Upper lobe of left lung (tissue), 6 donors: ENCODE measurements at regions not wholly inside any gene's neighbourhood (a gene's known extent, or its start where the extent isn't known, plus 50 kb on each side); places are given as distances from the start of the nearest gene placed in this dataset.

Experiments used
- ATAC-seq, 2 donors: fragments of 200-7000 bp; cut with Tn5 transposase; one replicate each; pipeline ENCODE4 v1.9.1; 2022; ENCODE audit warnings: mild to moderate bottlenecking in 2 of 2, moderate library complexity in 2 of 2; ENCODE audit not compliant: low FRiP score in 2 of 2
- DNase-seq, 2 donors: peaks; one replicate each; pipeline ENCODE4 v3.0.0-alpha.2; 2019 to 2020
- H3K27ac ChIP-seq, 4 donors: fragments of 200-600 bp; sonication (generic); one replicate each; pipeline ENCODE4 v1.5.1; 2016 to 2019
- H3K27me3 ChIP-seq, 4 donors: fragments of 200-600 bp; sonication (generic); one replicate each; pipeline ENCODE4 v1.5.1; 2017 to 2019
- H3K36me3 ChIP-seq, 4 donors: fragments of 200-600 bp; sonication (generic); one replicate each; pipeline ENCODE4 v1.5.1; 2016 to 2019
- H3K4me1 ChIP-seq, 4 donors: fragments of 200-600 bp; sonication (generic); one replicate each; pipeline ENCODE4 v1.5.1; 2018 to 2019
- H3K4me3 ChIP-seq, 4 donors: fragments of 200-600 bp; sonication (generic); one replicate each; pipeline ENCODE4 v1.5.1; 2017 to 2019; ENCODE audit warnings: mild to moderate bottlenecking in 2 of 4, moderate library complexity in 1 of 4
- H3K9me3 ChIP-seq, 4 donors: fragments of 200-600 bp; sonication (generic); one replicate each; pipeline ENCODE4 v1.5.1; 2018 to 2019
- EP300 ChIP-seq, 4 donors: sonication (generic); formaldehyde crosslinking; IDR thresholded peaks; one replicate each; pipeline ENCODE4 v1.5.1; 2017; ENCODE audit warnings: antibody characterized with exemption in 4 of 4, control low read depth in 2 of 4
- POLR2A ChIP-seq, 4 donors: fragments of 450-650 bp; IDR thresholded peaks; one replicate each; pipeline ENCODE4 v1.5.1; 2016 to 2017; ENCODE audit warnings: antibody characterized with exemption in 4 of 4, mild to moderate bottlenecking in 2 of 4
- POLR2AphosphoS5 ChIP-seq, 2 donors: sonication (generic); formaldehyde crosslinking; IDR thresholded peaks; one replicate each; pipeline ENCODE4 v1.5.1; 2017; ENCODE audit warnings: antibody characterized with exemption in 2 of 2
- WGBS, 2 donors: methylation state at CpG; one replicate each; pipeline ENCODE4 v1.1.5; 2017 to 2018; 5-methylcytosine and 5-hydroxymethylcytosine counted together
- TF ChIP-seq, protein P1 (sequence below), 6 experiments: fragments of 450-650 bp in 4 of 6; fragments of 200-600 bp in 2 of 6; sonication (generic) in 2 of 6; IDR thresholded peaks; one replicate each; pipeline ENCODE4 v1.5.1; 2016 to 2019; ENCODE audit warnings: antibody characterized with exemption in 6 of 6
- donor health status: DM: no; HTN: no; CAD: no; lungs with moderate emphysema.
- donor health status: DM: no; HTN: yes; CAD: no; lungs with severe emphysema.

DNA sequence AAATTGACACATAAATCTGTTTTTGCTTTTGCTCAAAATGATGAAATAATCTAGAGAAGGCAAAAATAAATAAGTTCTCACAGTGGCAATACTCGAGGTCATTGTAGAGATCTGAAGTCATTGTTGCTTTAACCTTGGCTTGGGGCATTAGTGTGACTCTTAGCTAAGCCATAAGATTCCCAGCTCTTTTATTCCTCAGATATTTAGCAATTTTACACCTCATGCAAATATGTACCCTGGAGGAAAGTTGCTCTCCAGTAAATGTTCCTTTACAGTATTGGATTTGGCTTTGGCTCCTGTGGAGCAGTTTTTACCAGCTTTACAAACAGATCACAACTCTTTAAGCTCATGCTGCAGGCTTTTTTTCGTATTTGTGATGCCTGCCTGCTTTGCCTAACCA is 134.2 kb upstream of the NABP1 start:
- Histone ChIP-seq H3K27me3 (no peaks in the 10 kb centered on the region), H3K9me3 (no peaks in the 10 kb centered on the region), H3K4me3 (no peak overlapping the region), H3K27ac (no peak overlapping the region), H3K36me3 (no peaks in the 10 kb centered on the region), H3K4me1 (no peaks in the 10 kb centered on the region)
- TF ChIP-seq, protein P1, sequence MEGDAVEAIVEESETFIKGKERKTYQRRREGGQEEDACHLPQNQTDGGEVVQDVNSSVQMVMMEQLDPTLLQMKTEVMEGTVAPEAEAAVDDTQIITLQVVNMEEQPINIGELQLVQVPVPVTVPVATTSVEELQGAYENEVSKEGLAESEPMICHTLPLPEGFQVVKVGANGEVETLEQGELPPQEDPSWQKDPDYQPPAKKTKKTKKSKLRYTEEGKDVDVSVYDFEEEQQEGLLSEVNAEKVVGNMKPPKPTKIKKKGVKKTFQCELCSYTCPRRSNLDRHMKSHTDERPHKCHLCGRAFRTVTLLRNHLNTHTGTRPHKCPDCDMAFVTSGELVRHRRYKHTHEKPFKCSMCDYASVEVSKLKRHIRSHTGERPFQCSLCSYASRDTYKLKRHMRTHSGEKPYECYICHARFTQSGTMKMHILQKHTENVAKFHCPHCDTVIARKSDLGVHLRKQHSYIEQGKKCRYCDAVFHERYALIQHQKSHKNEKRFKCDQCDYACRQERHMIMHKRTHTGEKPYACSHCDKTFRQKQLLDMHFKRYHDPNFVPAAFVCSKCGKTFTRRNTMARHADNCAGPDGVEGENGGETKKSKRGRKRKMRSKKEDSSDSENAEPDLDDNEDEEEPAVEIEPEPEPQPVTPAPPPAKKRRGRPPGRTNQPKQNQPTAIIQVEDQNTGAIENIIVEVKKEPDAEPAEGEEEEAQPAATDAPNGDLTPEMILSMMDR (IDR thresholded peaks at IDR 0.05), result no peak
- TF ChIP-seq EP300 (IDR thresholded peaks at IDR 0.05) (no peak), POLR2AphosphoS5 (IDR thresholded peaks at IDR 0.05) (no peak), POLR2A (IDR thresholded peaks at IDR 0.05) (no peak)
- ATAC-seq, result no peak
- 60 to 61% methylated on average over 2 of the region's 2 CpGs for WGBS, 2 donors
- no peak for DNase-seq

DNA sequence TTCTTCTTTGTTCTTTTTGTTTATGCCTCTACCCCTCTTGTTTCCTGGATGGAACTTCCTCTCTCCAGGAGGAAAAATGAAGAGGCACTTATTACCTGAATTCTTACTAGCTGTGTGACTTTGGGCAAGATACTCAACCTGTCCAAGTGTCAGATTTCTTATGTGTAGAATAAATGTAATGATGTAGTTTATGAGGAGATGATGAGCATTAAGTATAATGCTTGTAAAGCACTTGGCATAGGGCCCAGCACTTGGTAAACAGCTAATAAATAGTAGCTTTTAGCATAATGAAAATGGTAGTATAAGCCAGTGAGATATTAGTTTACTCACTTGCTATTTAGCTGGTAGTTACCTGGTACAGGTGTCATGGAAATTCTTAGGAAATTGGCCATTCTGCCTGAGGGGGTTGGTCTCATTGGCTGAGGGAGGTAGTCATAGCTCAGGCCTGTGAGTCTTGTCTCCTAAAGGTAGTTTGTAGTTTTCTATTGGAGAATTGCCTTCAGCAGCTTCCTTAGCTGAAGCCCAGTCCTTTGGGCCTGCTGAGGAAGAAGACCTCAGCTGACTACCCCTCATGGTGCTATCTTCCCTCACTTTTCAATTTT is 133.4 kb upstream of the NABP1 start:
- DNase-seq, result no peak
- TF ChIP-seq POLR2A (IDR thresholded peaks at IDR 0.05) (no peak), POLR2AphosphoS5 (IDR thresholded peaks at IDR 0.05) (no peak), EP300 (IDR thresholded peaks at IDR 0.05) (no peak)
- TF ChIP-seq, protein P1 (IDR thresholded peaks at IDR 0.05), result no peak

DNA sequence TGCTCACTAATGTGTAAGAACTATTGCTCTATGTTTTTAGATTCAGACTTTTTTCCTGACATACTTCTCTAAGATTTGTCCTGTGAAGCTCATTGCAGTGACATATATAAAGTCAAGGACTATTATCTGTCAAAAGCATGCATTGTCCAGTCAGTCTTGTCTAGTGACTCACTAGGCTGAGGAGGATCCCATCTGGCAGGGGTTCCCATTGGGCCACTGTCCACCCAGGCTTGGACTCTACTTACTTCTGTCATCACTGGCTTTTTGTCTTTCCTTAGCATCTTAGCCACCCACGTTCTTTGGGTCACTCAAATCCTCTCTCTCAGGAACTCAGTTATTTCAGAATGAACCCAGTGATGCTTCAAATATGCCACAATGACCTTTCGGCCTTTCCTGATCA is 132.6 kb upstream of the NABP1 start:
- H3K36me3 ChIP-seq, result no peaks in the 10 kb centered on the region
- 94 to 96% methylated on average over 2 of the region's 2 CpGs for WGBS, 2 donors
- no peak overlapping the region for H3K4me3 ChIP-seq
- H3K27me3 ChIP-seq, result no peaks in the 10 kb centered on the region
- TF ChIP-seq POLR2A (IDR thresholded peaks at IDR 0.05), result no peak
- TF ChIP-seq POLR2AphosphoS5 (IDR thresholded peaks at IDR 0.05), result no peak
- TF ChIP-seq EP300 (IDR thresholded peaks at IDR 0.05), result no peak
- TF ChIP-seq, protein P1 (IDR thresholded peaks at IDR 0.05), result no peak
- DNase-seq (no peak), ATAC-seq (no peak)
- H3K9me3 ChIP-seq, result no peaks in the 10 kb centered on the region
- no peaks in the 10 kb centered on the region for H3K4me1 ChIP-seq
- H3K27ac ChIP-seq, result no peak overlapping the region

More for the DNA sequence above, 133.4 kb upstream of the NABP1 start:
- no peaks in the 10 kb centered on the region for H3K36me3 ChIP-seq
- no peak for ATAC-seq
- H3K27ac ChIP-seq, result no peak overlapping the region
- H3K4me1 ChIP-seq, result no peaks in the 10 kb centered on the region
- no peaks in the 10 kb centered on the region for H3K27me3 ChIP-seq
- H3K4me3 ChIP-seq, result no peak overlapping the region
- no peaks in the 10 kb centered on the region for H3K9me3 ChIP-seq

DNA sequence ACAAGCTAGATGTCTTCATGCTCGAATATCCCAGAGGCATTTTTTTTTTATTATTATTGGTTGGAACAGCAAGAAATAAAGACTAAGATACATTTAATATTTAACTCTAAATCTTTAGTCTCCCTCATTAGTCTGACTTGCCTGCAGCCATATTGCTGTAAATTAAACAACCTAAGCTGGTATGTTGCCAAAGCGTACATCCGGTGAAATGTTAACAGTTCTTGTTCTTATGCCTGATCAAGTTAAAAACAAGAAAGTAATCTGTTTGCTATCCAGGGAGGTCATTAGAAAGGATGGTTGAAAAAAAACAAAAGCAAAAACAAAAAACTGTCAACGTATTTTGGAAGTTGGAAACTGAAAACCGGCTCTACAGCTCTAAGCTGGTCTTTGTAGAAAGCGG is 125.9 kb upstream of the NABP1 start:
- no peaks in the 10 kb centered on the region for H3K27me3 ChIP-seq
- H3K9me3 ChIP-seq, result no peaks in the 10 kb centered on the region
- TF ChIP-seq EP300 (IDR thresholded peaks at IDR 0.05) (no peak), POLR2AphosphoS5 (IDR thresholded peaks at IDR 0.05) (no peak), POLR2A (IDR thresholded peaks at IDR 0.05) (no peak)
- TF ChIP-seq, protein P1 (IDR thresholded peaks at IDR 0.05), result no peak
- 40 to 48% methylated on average over 6 of the region's 6 CpGs for WGBS, 2 donors
- DNase-seq (no peak), ATAC-seq (no peak)
- no peak overlapping the region for H3K4me3 ChIP-seq
- H3K4me1 ChIP-seq, result no peaks in the 10 kb centered on the region
- no peak overlapping the region for H3K27ac ChIP-seq
- no peaks in the 10 kb centered on the region for H3K36me3 ChIP-seq

DNA sequence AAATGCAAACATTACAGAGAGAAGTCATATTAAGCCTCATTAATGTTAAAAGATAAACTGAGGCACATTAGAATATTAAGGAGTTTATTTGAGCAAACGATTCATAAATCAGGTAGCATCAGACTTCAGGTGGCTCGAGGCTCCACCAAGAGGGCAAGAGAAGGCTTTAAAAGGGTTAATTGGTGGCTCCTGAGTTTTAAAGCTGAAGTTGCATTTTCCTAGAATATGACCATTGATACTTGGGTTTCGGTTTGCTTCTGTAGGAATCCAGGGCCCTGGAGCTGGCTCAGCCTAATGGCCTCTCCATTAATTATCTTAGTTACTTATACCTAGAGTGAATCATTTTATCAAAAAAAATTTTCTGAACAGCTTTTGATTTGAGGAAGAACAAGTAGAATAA is 123.7 kb upstream of the NABP1 start:
- H3K4me1 ChIP-seq, result no peaks in the 10 kb centered on the region
- no peaks in the 10 kb centered on the region for H3K27me3 ChIP-seq
- TF ChIP-seq POLR2A (IDR thresholded peaks at IDR 0.05) (no peak), POLR2AphosphoS5 (IDR thresholded peaks at IDR 0.05) (no peak), EP300 (IDR thresholded peaks at IDR 0.05) (no peak)
- TF ChIP-seq, protein P1 (IDR thresholded peaks at IDR 0.05), result no peak
- H3K9me3 ChIP-seq, result no peaks in the 10 kb centered on the region
- WGBS, 2 donors, result 89% methylated on average over 3 of the region's 3 CpGs
- H3K36me3 ChIP-seq, result no peaks in the 10 kb centered on the region
- no peak for ATAC-seq
- no peak overlapping the region for H3K27ac ChIP-seq
- H3K4me3 ChIP-seq, result no peak overlapping the region
- no peak for DNase-seq
